HepG2 (cell line): ENCODE measurements at regions not wholly inside any gene's neighbourhood (a gene's known extent, or its start where the extent isn't known, plus 50 kb on each side); places are given as distances from the start of the nearest gene placed in this dataset.

Experiments used
- ATAC-seq: fragments of 200-7000 bp; cut with Tn5 transposase; 3 replicates; pipeline ENCODE4 v1.9.1; 2020; ENCODE audit warnings: mild to moderate bottlenecking, moderate library complexity
- BruUV-seq: library from RNA; stranded (reverse); fragments of 400-500 nt; replicated peaks from 2 replicates; lab custom pipeline; 2021; lab: Mats Ljungman, UMichigan
- CTCF ChIA-PET: fragments of 300-600 bp; formaldehyde crosslinking; extraction: SDS; loops from one replicate; lab custom pipeline; 2021; ENCODE audit warnings: low total read pairs, inconsistent platforms, low intra/inter-chr PET ratio; lab: Yijun Ruan, JAX
- POLR2A ChIA-PET: fragments of 350-600 bp; sonication (Branson Sonifier 250); formaldehyde crosslinking; loops from one replicate; lab custom pipeline; 2020; ENCODE audit warnings: antibody characterized with exemption, inconsistent platforms; lab: Yijun Ruan, JAX
- DNase-seq: peaks from one replicate; pipeline ENCODE4 v3.0.0-alpha.2; 2015; ENCODE audit warnings: low spot score
- FAIRE-seq: peaks from 3 replicates; lab custom pipeline; 2011; peaks lifted over from hg19 to GRCh38; lab: Jason Lieb, UNC
- H2AFZ ChIP-seq: one replicate; pipeline ENCODE4 v1.6.1; 2011; ENCODE audit warnings: low read length, inconsistent platforms
- H3K27ac ChIP-seq: fragments of 300-600 bp; 3 replicates; pipeline ENCODE4 v1.8.0; 2011; ENCODE audit warnings: mixed run types, mild to moderate bottlenecking, mixed read lengths, low read length, inconsistent platforms; ENCODE audit not compliant: insufficient read depth; ENCODE audit errors: extremely low read length
- H3K27me3 ChIP-seq, 2 experiments: fragments of 200-600 bp in 1 of 2; 2 replicates in 1 of 2; 3 replicates in 1 of 2; pipeline versions ENCODE4 v1.6.0 to v1.8.0; 2011; ENCODE audit warnings: low read length in 2 of 2, mild to moderate bottlenecking in 2 of 2, moderate library complexity in 2 of 2, inconsistent platforms in 1 of 2; ENCODE audit not compliant: insufficient read depth in 2 of 2, control insufficient read depth in 1 of 2
- H3K36me3 ChIP-seq, 2 experiments: fragments of 200-600 bp in 1 of 2; replicated peaks in 1 of 2; 2 replicates in 1 of 2; 3 replicates in 1 of 2; pipeline versions ENCODE4 v1.5.1 to v1.8.0; 2011; ENCODE audit warnings: low read length in 2 of 2, inconsistent platforms in 1 of 2; ENCODE audit not compliant: insufficient read depth in 2 of 2, control insufficient read depth in 1 of 2
- H3K4me1 ChIP-seq: 2 replicates; pipeline ENCODE4 v1.5.1; 2012; ENCODE audit warnings: low read length, inconsistent platforms; ENCODE audit not compliant: insufficient read depth
- H3K4me2 ChIP-seq: 2 replicates; pipeline ENCODE4 v1.6.0; 2011; ENCODE audit warnings: low read depth, low read length, inconsistent platforms
- H3K4me3 ChIP-seq, 3 experiments: fragments of 200-600 bp in 1 of 3; sonication (generic), shearing (Covaris generic) in 1 of 3; replicated peaks in 1 of 3; 2 replicates each; pipeline ENCODE4 v1.5.1; 2011 to 2016; ENCODE audit warnings: low read length in 3 of 3, inconsistent platforms in 2 of 3, low read depth in 2 of 3, mild to moderate bottlenecking in 2 of 3, control low read depth in 1 of 3, mixed read lengths in 1 of 3; ENCODE audit not compliant: insufficient read depth in 1 of 3
- H3K79me2 ChIP-seq: one replicate; pipeline ENCODE4 v1.6.1; 2011; ENCODE audit warnings: low read length, inconsistent platforms; ENCODE audit not compliant: insufficient read depth
- H3K9ac ChIP-seq: 2 replicates; pipeline ENCODE4 v1.6.0; 2011; ENCODE audit warnings: mild to moderate bottlenecking, low read depth, low read length, inconsistent platforms; ENCODE audit not compliant: insufficient read depth
- H3K9me3 ChIP-seq: 2 replicates; pipeline ENCODE4 v1.5.1; 2012; ENCODE audit warnings: mild to moderate bottlenecking, low read length
- H4K20me1 ChIP-seq: 2 replicates; pipeline ENCODE4 v1.6.0; 2011; ENCODE audit warnings: inconsistent platforms, mild to moderate bottlenecking, low read length, moderate library complexity; ENCODE audit not compliant: insufficient read depth
- CHD2 ChIP-seq: IDR thresholded peaks from 2 replicates; pipeline ENCODE4 v1.6.1; 2011; ENCODE audit warnings: low read depth, low read length, improper control_type of control experiment
- DNMT3B ChIP-seq: conservative IDR thresholded peaks from 2 replicates; pipeline ENCODE4 v1.6.1; 2016; ENCODE audit warnings: missing biosample characterization, control low read depth
- IRX3 ChIP-seq: sonication (generic); formaldehyde crosslinking; IDR thresholded peaks from 2 replicates; pipeline ENCODE4 v1.8.1; 2023; ENCODE audit warnings: mild to moderate bottlenecking, low read depth, missing genetic modification reagents, borderline replicate concordance
- KMT2A ChIP-seq: sonication (generic); formaldehyde crosslinking; IDR thresholded peaks from 2 replicates; pipeline ENCODE4 v1.4.0; 2020; ENCODE audit warnings: missing genetic modification reagents
- UBTF ChIP-seq: sonication (generic); formaldehyde crosslinking; IDR thresholded peaks from 2 replicates; pipeline ENCODE4 v1.4.0; 2020; ENCODE audit warnings: mild to moderate bottlenecking, missing genetic modification reagents
- ZIK1 ChIP-seq: sonication (generic); formaldehyde crosslinking; IDR thresholded peaks from 2 replicates; pipeline ENCODE4 v1.5.0; 2020; ENCODE audit warnings: mild to moderate bottlenecking, low read depth, missing genetic modification reagents, borderline replicate concordance
- ZMAT3 ChIP-seq: sonication (generic); formaldehyde crosslinking; conservative IDR thresholded peaks from 2 replicates; pipeline ENCODE4 v1.7.0; 2021; ENCODE audit warnings: missing genetic modification reagents
- ZNF256 ChIP-seq: sonication (generic); formaldehyde crosslinking; conservative IDR thresholded peaks from 2 replicates; pipeline ENCODE4 v1.4.0; 2020; ENCODE audit warnings: missing genetic modification reagents
- ZNF556 ChIP-seq: sonication (generic); formaldehyde crosslinking; IDR thresholded peaks from 2 replicates; pipeline ENCODE4 v1.4.0; 2020; ENCODE audit warnings: mild to moderate bottlenecking, missing genetic modification reagents, borderline replicate concordance
- ZNF652 ChIP-seq: IDR thresholded peaks from 2 replicates; pipeline ENCODE4 v1.6.1; 2016; ENCODE audit warnings: low read depth, borderline replicate concordance
- ZSCAN21 ChIP-seq: sonication (generic); formaldehyde crosslinking; IDR thresholded peaks from 2 replicates; pipeline ENCODE4 v1.8.0; 2022; ENCODE audit warnings: mild to moderate bottlenecking, missing genetic modification reagents, moderate library complexity, borderline replicate concordance
- WGBS: methylation state at CpG from one replicate; pipeline ENCODE4 v1.1.6; 2017; ENCODE audit warnings: low lambda C conversion rate; 5-methylcytosine and 5-hydroxymethylcytosine counted together
- in situ Hi-C: cut with HindIII; loops from 2 replicates; pipeline ENCODE4 v1.10.0; 2017; ENCODE audit warnings: low pct_unique_long_range_greater_than_20kb; ENCODE audit not compliant: extremely low pct_ligation_motif_present
- intact Hi-C: fragments of 100-400 bp; cut with micrococcal nuclease; formaldehyde crosslinking; loops from one replicate; pipeline ENCODE4 v1.10.0; 2022; ENCODE audit not compliant: unreplicated experiment
- TF ChIP-seq, protein P1 (sequence below): sonication (generic); formaldehyde crosslinking; IDR thresholded peaks from 2 replicates; pipeline ENCODE4; 2020; ENCODE audit warnings: missing genetic modification reagents, mild to moderate bottlenecking, borderline replicate concordance
- TF ChIP-seq, protein P2 (sequence below): sonication (generic); formaldehyde crosslinking; conservative IDR thresholded peaks from 2 replicates; pipeline ENCODE4 v1.5.0; 2020; ENCODE audit warnings: missing genetic modification reagents
- TF ChIP-seq, protein P3 (sequence below): sonication (generic); formaldehyde crosslinking; IDR thresholded peaks from 2 replicates; pipeline ENCODE4 v1.4.0; 2020; ENCODE audit warnings: missing genetic modification reagents, mild to moderate bottlenecking, borderline replicate concordance

- ATAC-seq (no peak), FAIRE-seq (no peak), DNase-seq (no peak)
- CTCF ChIA-PET, result no interaction called here
- BruUV-seq, result no TSS peak
- POLR2A ChIA-PET, result no interaction called here
- H3K9ac ChIP-seq, result no peak overlapping the region
- no peak overlapping the region for H3K4me3 ChIP-seq
- H2AFZ ChIP-seq, result no peak overlapping the region
- H3K27me3 ChIP-seq, result peaks cover 0 to 17% of the 10 kb centered on the region in 2 experiments; a peak in 2 of 5 replicates
- no peaks in the 10 kb centered on the region for H3K36me3 ChIP-seq
- no peak overlapping the region for H3K4me2 ChIP-seq
- WGBS, result 8% methylated on average over 5 of the region's 5 CpGs
- H3K79me2 ChIP-seq, result no peaks in the 10 kb centered on the region
- H3K27ac ChIP-seq, result no peak overlapping the region
- H3K4me1 ChIP-seq, result no peaks in the 10 kb centered on the region
- H3K9me3 ChIP-seq, result no peaks in the 10 kb centered on the region
- intact Hi-C loops, result no loop called here
- no peaks in the 10 kb centered on the region for H4K20me1 ChIP-seq
- in situ Hi-C loops, result no loop called here
- no peak for TF ChIP-seq ZNF652
- TF ChIP-seq IRX3 (CRISPR knock-in tag), result no peak
- no peak for TF ChIP-seq ZIK1
- TF ChIP-seq ZNF556 (CRISPR knock-in tag), result no peak
- no peak for TF ChIP-seq UBTF (CRISPR knock-in tag)
- TF ChIP-seq CHD2, result no peak
- TF ChIP-seq ZSCAN21 (CRISPR knock-in tag), result no peak
- TF ChIP-seq, protein P1, sequence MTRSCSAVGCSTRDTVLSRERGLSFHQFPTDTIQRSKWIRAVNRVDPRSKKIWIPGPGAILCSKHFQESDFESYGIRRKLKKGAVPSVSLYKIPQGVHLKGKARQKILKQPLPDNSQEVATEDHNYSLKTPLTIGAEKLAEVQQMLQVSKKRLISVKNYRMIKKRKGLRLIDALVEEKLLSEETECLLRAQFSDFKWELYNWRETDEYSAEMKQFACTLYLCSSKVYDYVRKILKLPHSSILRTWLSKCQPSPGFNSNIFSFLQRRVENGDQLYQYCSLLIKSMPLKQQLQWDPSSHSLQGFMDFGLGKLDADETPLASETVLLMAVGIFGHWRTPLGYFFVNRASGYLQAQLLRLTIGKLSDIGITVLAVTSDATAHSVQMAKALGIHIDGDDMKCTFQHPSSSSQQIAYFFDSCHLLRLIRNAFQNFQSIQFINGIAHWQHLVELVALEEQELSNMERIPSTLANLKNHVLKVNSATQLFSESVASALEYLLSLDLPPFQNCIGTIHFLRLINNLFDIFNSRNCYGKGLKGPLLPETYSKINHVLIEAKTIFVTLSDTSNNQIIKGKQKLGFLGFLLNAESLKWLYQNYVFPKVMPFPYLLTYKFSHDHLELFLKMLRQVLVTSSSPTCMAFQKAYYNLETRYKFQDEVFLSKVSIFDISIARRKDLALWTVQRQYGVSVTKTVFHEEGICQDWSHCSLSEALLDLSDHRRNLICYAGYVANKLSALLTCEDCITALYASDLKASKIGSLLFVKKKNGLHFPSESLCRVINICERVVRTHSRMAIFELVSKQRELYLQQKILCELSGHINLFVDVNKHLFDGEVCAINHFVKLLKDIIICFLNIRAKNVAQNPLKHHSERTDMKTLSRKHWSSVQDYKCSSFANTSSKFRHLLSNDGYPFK (CRISPR knock-in tag), result no peak
- TF ChIP-seq, protein P2, sequence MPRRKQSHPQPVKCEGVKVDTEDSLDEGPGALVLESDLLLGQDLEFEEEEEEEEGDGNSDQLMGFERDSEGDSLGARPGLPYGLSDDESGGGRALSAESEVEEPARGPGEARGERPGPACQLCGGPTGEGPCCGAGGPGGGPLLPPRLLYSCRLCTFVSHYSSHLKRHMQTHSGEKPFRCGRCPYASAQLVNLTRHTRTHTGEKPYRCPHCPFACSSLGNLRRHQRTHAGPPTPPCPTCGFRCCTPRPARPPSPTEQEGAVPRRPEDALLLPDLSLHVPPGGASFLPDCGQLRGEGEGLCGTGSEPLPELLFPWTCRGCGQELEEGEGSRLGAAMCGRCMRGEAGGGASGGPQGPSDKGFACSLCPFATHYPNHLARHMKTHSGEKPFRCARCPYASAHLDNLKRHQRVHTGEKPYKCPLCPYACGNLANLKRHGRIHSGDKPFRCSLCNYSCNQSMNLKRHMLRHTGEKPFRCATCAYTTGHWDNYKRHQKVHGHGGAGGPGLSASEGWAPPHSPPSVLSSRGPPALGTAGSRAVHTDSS, result no peak
- TF ChIP-seq ZNF256 (CRISPR knock-in tag), result no peak
- no peak for TF ChIP-seq KMT2A (CRISPR knock-in tag)
- TF ChIP-seq DNMT3B (CRISPR knock-in tag), result no peak
- TF ChIP-seq ZMAT3 (CRISPR knock-in tag), result no peak
- TF ChIP-seq, protein P3, sequence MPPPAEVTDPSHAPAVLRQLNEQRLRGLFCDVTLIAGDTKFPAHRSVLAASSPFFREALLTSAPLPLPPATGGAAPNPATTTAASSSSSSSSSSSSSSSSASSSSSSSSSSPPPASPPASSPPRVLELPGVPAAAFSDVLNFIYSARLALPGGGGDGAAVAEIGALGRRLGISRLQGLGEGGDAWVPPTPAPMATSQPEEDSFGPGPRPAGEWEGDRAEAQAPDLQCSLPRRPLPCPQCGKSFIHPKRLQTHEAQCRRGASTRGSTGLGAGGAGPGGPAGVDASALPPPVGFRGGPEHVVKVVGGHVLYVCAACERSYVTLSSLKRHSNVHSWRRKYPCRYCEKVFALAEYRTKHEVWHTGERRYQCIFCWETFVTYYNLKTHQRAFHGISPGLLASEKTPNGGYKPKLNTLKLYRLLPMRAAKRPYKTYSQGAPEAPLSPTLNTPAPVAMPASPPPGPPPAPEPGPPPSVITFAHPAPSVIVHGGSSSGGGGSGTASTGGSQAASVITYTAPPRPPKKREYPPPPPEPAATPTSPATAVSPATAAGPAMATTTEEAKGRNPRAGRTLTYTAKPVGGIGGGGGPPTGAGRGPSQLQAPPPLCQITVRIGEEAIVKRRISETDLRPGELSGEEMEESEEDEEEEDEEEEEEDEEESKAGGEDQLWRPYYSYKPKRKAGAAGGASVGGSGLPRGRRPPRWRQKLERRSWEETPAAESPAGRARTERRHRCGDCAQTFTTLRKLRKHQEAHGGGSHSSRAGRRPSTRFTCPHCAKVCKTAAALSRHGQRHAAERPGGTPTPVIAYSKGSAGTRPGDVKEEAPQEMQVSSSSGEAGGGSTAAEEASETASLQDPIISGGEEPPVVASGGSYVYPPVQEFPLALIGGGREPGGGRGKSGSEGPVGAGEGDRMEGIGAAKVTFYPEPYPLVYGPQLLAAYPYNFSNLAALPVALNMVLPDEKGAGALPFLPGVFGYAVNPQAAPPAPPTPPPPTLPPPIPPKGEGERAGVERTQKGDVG (CRISPR knock-in tag), result no peak
Measured at GRCh38 chr15:60072826-60073465, 68.8 kb downstream of the FOXB1 start.
